BLaER1 (cell line): ENCODE measurements at regions not wholly inside any gene's neighbourhood (a gene's known extent, or its start where the extent isn't known, plus 50 kb on each side); places are given as distances from the start of the nearest gene placed in this dataset.
"Not testable (repeated sequence)": the region's sequence is repeated elsewhere in the genome, so short reads cannot be mapped to it uniquely, and the experiment has no call there.

Experiments used
- H3K27ac ChIP-seq: shearing (Covaris generic); formaldehyde crosslinking; 2 replicates; pipeline ENCODE4 v1.8.1; 2022
- H3K27me3 ChIP-seq: shearing (Covaris generic); formaldehyde crosslinking; 2 replicates; pipeline ENCODE4 v1.8.1; 2022
- H3K36me3 ChIP-seq: shearing (Covaris generic); formaldehyde crosslinking; 2 replicates; pipeline ENCODE4 v1.8.1; 2022
- H3K4me1 ChIP-seq: shearing (Covaris generic); formaldehyde crosslinking; 2 replicates; pipeline ENCODE4 v1.8.1; 2022
- H3K4me2 ChIP-seq: shearing (Covaris generic); formaldehyde crosslinking; 2 replicates; pipeline ENCODE4 v1.8.1; 2022
- H3K4me3 ChIP-seq: shearing (Covaris generic); formaldehyde crosslinking; 2 replicates; pipeline ENCODE4 v1.8.1; 2022
- H3K9ac ChIP-seq: shearing (Covaris generic); formaldehyde crosslinking; 2 replicates; pipeline ENCODE4 v1.8.1; 2022
- H3K9me3 ChIP-seq: shearing (Covaris generic); formaldehyde crosslinking; 2 replicates; pipeline ENCODE4 v1.8.1; 2022
- H4K20me1 ChIP-seq: shearing (Covaris generic); formaldehyde crosslinking; 2 replicates; pipeline ENCODE4 v1.8.1; 2022
- Cebpa-rat ChIP-seq: shearing (Covaris generic); IDR thresholded peaks from 2 replicates; pipeline ENCODE4 v1.8.1; 2022

DNA sequence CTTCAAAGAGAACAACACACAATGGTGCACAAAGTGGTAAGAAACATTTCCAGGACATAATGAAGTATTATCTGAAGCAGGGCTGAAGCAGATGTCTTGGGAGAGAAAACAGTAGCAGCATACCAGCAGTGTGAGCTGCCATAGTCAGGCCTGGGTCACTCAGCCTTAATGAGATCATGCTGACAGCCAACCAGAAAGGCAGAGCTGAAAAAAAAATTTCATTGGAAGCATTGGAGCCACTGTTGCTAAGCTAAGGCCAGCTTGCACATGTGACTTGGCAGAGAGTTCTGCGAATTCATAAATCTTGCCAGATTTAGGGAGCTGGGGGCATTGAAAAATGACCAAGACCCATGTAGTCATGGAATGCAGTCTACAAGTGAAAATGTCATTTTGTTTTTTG is 444.0 kb upstream of the PITX2 start:
- Histone ChIP-seq H3K9ac (no peak overlapping the region), H3K4me3 (no peak overlapping the region), H3K27me3 (no peaks in the 10 kb centered on the region), H3K4me1 (peaks cover 6% of the 10 kb centered on the region; the same call in 1 of the 2 replicates), H4K20me1 (no peaks in the 10 kb centered on the region), H3K4me2 (no peak overlapping the region), H3K9me3 (no peaks in the 10 kb centered on the region), H3K36me3 (no peaks in the 10 kb centered on the region), H3K27ac (no peak overlapping the region)
- TF ChIP-seq Cebpa-rat: no peak

DNA sequence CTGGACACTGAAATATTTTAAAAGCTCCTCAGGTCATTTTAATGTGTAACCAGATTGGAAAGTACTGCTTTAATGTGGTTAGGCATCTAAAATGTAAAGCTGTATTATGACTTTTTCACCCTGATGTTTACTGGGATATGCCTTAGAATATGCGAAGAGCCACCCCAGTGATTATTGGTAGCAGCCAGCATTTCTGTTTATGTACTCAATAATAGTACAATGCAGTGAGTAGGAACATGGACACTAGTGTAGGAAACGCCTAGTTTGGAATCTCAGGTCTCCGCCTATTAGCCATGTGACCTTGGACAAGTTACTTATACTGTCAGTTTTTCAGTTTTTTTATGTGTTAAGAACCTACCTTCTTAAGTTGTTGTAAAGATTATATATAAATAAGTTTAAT is 446.0 kb upstream of the PITX2 start:
- H3K4me3 ChIP-seq: no peak overlapping the region
- no peak overlapping the region for H3K4me2 ChIP-seq
- H3K27me3 ChIP-seq: no peaks in the 10 kb centered on the region
- H4K20me1 ChIP-seq: no peaks in the 10 kb centered on the region
- H3K36me3 ChIP-seq: no peaks in the 10 kb centered on the region
- no peak overlapping the region for H3K27ac ChIP-seq
- H3K9ac ChIP-seq: no peak overlapping the region
- no peaks in the 10 kb centered on the region for H3K9me3 ChIP-seq
- no peak for TF ChIP-seq Cebpa-rat
- peaks cover 6% of the 10 kb centered on the region; the same call in 1 of the 2 replicates for H3K4me1 ChIP-seq

DNA sequence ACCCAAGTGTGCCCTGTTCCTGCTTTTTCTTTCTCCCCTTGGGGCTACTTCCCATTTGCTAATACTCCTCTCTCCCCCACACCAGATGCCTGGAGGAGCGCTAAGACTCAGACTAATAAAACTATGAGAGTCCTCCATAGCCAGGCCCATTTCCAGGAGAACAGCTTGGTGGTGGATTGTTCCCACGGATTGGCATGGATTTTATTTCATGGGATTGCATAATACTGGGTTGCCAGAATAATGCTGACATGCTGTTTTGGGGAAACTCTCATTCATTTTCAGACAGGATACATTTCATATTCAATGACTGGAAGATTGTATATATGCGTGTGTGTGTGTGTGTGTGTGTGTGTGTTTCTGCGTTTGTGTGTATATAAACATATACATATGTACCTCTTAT is 447.5 kb upstream of the PITX2 start:
- no peaks in the 10 kb centered on the region for H3K27me3 ChIP-seq
- TF ChIP-seq Cebpa-rat: no peak
- H3K4me3 ChIP-seq: no peak overlapping the region
- no peak overlapping the region for H3K9ac ChIP-seq
- no peaks in the 10 kb centered on the region for H3K9me3 ChIP-seq
- no peak overlapping the region for H3K4me2 ChIP-seq
- H3K27ac ChIP-seq: no peak overlapping the region
- H4K20me1 ChIP-seq: no peaks in the 10 kb centered on the region
- H3K36me3 ChIP-seq: no peaks in the 10 kb centered on the region
- H3K4me1 ChIP-seq: no peaks in the 10 kb centered on the region

DNA sequence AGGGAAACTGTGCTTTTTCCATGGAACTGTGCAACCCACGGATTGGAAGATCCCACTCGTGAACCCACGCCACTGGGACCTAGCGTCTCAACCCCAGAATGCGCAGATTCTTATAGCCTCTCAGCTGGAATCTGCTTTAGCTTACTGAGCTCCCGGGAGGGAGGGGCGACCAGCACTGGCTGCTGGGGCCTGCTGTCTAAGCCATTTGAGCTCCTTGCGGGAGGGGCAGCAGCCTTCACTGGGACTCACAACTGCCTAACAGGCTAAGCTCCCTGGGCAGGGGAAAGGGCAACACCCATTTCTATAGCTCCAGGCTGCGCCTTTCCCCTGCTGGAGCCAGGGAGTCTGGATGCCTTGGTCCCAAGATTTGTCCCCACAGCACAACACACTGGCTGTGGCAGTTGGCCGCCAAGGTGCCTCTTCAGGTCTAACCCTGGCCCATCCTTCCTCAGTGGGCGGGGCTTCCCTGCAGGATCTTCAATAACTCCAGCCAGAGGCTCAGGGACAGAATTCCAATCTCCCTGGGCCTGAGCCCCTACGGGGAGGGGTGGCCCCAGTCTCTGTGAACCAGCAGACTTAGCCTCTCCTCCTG is 451.7 kb upstream of the PITX2 start:
- no peak overlapping the region for H3K9ac ChIP-seq
- H4K20me1 ChIP-seq: no peaks in the 10 kb centered on the region
- no peak overlapping the region for H3K4me3 ChIP-seq
- H3K4me1 ChIP-seq: no peaks in the 10 kb centered on the region
- no peak overlapping the region for H3K4me2 ChIP-seq
- no peaks in the 10 kb centered on the region for H3K9me3 ChIP-seq
- no peak overlapping the region for H3K27ac ChIP-seq
- no peaks in the 10 kb centered on the region for H3K27me3 ChIP-seq
- no peak for TF ChIP-seq Cebpa-rat
- H3K36me3 ChIP-seq: no peaks in the 10 kb centered on the region

DNA sequence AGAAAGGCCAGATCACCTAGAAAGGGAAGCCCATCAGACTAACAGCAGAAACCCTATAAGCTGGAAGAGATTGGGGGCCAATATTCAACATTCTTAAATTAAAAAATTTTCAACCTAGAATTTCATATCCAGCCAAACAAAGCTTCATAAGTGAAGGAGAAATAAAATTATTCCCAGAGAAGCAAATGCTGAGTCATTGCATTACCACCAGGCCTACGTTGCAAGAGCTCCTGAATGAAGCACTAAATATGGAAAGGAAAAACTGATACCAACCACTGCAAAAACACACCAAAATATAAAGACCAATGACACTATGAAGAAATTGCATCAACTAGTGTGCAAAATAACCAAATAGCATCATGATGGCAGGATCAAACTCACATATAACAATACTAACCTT is 453.4 kb upstream of the PITX2 start:
- not testable (repeated sequence) for H3K36me3 ChIP-seq, H3K4me2 ChIP-seq, H3K4me3 ChIP-seq, H3K9me3 ChIP-seq, H3K27me3 ChIP-seq, H3K9ac ChIP-seq, H3K27ac ChIP-seq, H4K20me1 ChIP-seq, H3K4me1 ChIP-seq

DNA sequence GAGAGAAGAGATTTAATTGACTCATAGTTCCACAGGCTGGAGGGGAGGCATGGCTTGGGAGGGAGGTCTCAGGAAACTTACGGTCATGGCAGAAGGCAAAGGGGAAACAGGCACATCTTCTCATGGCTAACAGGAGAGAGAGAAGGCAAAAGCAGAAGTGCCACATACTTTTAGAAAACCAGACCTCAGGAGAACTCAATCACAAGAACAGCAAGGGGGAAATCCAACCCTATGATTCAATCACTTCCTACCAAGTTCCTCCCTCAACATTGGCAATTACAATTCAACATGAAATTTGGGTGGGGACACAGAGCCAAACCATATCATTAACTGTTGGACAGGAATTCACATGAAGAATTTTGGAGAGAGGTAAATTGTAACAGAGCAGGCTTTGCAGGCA is 485.3 kb upstream of the PITX2 start:
- no peak for TF ChIP-seq Cebpa-rat
- no peak overlapping the region for H3K4me3 ChIP-seq
- H3K9ac ChIP-seq: no peak overlapping the region
- no peaks in the 10 kb centered on the region for H4K20me1 ChIP-seq
- H3K27ac ChIP-seq: no peak overlapping the region
- H3K9me3 ChIP-seq: no peaks in the 10 kb centered on the region
- H3K4me2 ChIP-seq: no peak overlapping the region
- H3K4me1 ChIP-seq: no peaks in the 10 kb centered on the region
- H3K27me3 ChIP-seq: no peaks in the 10 kb centered on the region
- no peaks in the 10 kb centered on the region for H3K36me3 ChIP-seq

DNA sequence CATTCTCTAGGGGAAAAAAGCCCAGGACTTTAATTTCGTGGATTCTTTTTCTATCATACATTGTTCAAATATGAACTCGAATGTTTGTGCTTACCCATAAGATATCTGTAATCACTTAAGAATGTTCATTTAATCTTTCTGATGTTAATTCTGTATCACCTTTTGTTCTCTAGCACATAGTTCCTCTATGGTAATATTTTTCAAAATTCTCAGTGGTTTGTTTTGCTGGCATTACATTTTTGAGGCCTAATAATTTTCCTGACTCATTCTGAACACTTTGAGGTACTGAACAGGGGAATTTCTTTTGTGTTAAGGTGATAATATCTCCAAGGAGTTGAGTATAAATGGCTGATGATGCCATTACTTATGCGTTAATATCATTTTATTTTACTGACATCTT is 490.7 kb upstream of the PITX2 start:
- H3K9ac ChIP-seq: no peak overlapping the region
- no peak overlapping the region for H3K4me3 ChIP-seq
- H3K4me2 ChIP-seq: no peak overlapping the region
- H3K27me3 ChIP-seq: no peaks in the 10 kb centered on the region
- H4K20me1 ChIP-seq: no peaks in the 10 kb centered on the region
- no peaks in the 10 kb centered on the region for H3K36me3 ChIP-seq
- H3K9me3 ChIP-seq: no peaks in the 10 kb centered on the region
- H3K27ac ChIP-seq: no peak overlapping the region
- TF ChIP-seq Cebpa-rat: no peak
- H3K4me1 ChIP-seq: no peaks in the 10 kb centered on the region

DNA sequence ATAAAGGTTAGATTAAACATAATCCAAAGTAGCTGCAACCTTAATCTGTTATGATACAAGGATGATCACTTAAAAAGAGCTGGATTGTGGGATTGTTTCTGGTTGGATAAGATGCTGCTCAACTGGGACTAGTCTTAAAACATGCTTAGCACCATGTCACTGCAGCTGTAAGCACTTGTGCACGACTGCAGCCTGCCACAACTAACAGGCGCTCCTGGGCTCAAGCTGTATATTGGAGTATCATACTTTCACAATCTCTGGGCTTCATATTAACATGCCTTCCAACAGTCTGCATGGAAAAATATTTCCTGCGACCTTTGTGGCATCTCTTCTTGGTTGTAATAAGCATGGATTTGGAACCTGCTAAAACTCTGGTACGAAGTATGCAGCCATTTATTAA is 493.0 kb upstream of the PITX2 start:
- Histone ChIP-seq H3K4me1 (no peaks in the 10 kb centered on the region), H3K9me3 (no peaks in the 10 kb centered on the region), H3K36me3 (no peaks in the 10 kb centered on the region), H3K9ac (no peak overlapping the region), H3K27ac (no peak overlapping the region), H3K4me2 (no peak overlapping the region), H3K4me3 (no peak overlapping the region), H4K20me1 (no peaks in the 10 kb centered on the region), H3K27me3 (no peaks in the 10 kb centered on the region)
- no peak for TF ChIP-seq Cebpa-rat

DNA sequence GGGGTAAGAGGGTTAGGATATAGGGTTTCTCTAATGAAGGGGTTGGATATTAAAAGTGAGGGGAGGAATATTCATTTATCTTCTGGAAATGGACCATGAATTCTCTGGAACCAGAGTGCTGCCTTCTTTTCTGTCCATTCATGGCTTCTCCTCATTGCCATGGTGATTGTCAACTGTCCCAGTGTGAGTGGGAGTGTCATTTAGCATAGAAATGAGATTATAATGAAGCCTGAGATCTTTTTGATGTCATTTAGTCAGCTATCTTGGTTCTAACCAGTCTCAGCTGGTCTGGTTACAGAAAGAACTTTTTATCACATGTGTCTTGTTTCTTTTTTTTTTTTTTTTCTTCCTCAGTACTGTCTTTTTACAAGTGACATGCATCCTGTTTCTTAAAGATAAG is 497.3 kb upstream of the PITX2 start:
- no peak for TF ChIP-seq Cebpa-rat
- no peak overlapping the region for H3K4me2 ChIP-seq
- no peak overlapping the region for H3K9ac ChIP-seq

DNA sequence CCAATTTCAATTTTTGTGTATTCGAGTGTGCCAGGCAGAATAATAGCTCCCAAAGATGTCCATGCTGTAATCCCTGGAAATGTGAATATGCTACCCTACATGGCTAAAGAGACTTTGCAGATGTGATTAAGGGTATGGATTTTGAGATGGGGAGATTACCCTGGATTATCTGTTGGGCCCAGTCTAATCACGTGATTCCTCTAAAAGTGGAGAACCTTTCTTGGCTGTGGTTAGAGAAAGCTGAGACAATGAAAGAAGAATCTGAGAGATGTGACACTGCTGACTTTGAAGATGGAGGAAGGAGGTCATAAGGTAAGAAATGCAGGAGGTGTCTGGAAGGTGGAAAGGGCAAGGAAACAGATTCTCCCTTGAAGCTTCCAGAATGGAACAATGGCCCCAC is 503.5 kb upstream of the PITX2 start:
- H3K4me3 ChIP-seq: no peak overlapping the region
- no peaks in the 10 kb centered on the region for H3K27me3 ChIP-seq
- H3K36me3 ChIP-seq: no peaks in the 10 kb centered on the region
- no peak overlapping the region for H3K9ac ChIP-seq
- no peaks in the 10 kb centered on the region for H3K9me3 ChIP-seq
- TF ChIP-seq Cebpa-rat: no peak
- no peaks in the 10 kb centered on the region for H4K20me1 ChIP-seq
- no peak overlapping the region for H3K27ac ChIP-seq
- no peak overlapping the region for H3K4me2 ChIP-seq
- no peaks in the 10 kb centered on the region for H3K4me1 ChIP-seq

More for the DNA sequence above, 497.3 kb upstream of the PITX2 start:
- H3K9me3 ChIP-seq: no peaks in the 10 kb centered on the region
- no peaks in the 10 kb centered on the region for H3K36me3 ChIP-seq
- no peaks in the 10 kb centered on the region for H3K4me1 ChIP-seq
- H4K20me1 ChIP-seq: no peaks in the 10 kb centered on the region
- H3K27me3 ChIP-seq: no peaks in the 10 kb centered on the region
- H3K4me3 ChIP-seq: no peak overlapping the region
- no peak overlapping the region for H3K27ac ChIP-seq

DNA sequence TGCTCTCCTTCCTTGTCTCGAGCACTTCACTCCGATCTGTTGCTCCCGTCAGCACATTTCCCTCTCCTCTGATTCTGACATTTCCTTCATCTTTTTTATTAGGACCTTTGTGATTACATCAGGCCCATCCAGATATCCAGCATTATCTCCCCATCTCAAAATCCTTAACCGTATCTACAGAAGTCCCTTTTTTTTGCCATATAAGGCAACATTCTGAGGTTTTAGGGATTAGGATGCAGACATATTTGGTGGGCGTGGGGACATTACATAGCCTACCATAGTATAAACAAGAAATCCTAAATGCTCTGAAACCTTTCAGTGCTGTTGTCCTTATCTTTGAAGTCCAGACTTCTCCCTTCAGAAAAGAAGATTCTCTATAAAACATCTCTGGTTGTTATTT is 505.0 kb upstream of the PITX2 start:
- Histone ChIP-seq H4K20me1 (no peaks in the 10 kb centered on the region), H3K4me1 (no peaks in the 10 kb centered on the region), H3K4me3 (no peak overlapping the region), H3K4me2 (no peak overlapping the region), H3K9ac (no peak overlapping the region), H3K27me3 (no peaks in the 10 kb centered on the region), H3K27ac (no peak overlapping the region), H3K36me3 (no peaks in the 10 kb centered on the region), H3K9me3 (no peaks in the 10 kb centered on the region)
- no peak for TF ChIP-seq Cebpa-rat
